IMR-90 (cell line): ENCODE measurements at regions not wholly inside any gene's neighbourhood (a gene's known extent, or its start where the extent isn't known, plus 50 kb on each side); places are given as distances from the start of the nearest gene placed in this dataset.

Experiments
- CEBPB ChIP-seq: IDR thresholded peaks from 2 replicates; pipeline ENCODE4 v1.6.1; 2012; ENCODE audit warnings: low read depth, low read length, improper control_type of control experiment
- CTCF ChIP-seq: conservative IDR thresholded peaks from 2 replicates; pipeline ENCODE4 v1.5.1; 2012; ENCODE audit warnings: mild to moderate bottlenecking, low read depth, low read length, improper control_type of control experiment
- ELK1 ChIP-seq: fragments of 150-350 bp; IDR thresholded peaks from 2 replicates; pipeline ENCODE4 v1.6.1; 2016; ENCODE audit warnings: low read depth, mild to moderate bottlenecking, low read length, moderate library complexity, borderline replicate concordance
- POLR2A ChIP-seq: IDR thresholded peaks from 2 replicates; pipeline ENCODE4 v1.6.1; 2012; ENCODE audit warnings: mild to moderate bottlenecking, low read depth, low read length

GRCh38 chr15:96041982-96042733 lies 288.3 kb upstream of the NR2F2 start:
- TF ChIP-seq CTCF (no peak), ELK1 (no peak), CEBPB (no peak), POLR2A (no peak)
